ENCODE measurements at regions not wholly inside any gene's neighbourhood (a gene's known extent, or its start where the extent isn't known, plus 50 kb on each side); places are given as distances from the start of the nearest gene placed in this dataset.

DNA sequence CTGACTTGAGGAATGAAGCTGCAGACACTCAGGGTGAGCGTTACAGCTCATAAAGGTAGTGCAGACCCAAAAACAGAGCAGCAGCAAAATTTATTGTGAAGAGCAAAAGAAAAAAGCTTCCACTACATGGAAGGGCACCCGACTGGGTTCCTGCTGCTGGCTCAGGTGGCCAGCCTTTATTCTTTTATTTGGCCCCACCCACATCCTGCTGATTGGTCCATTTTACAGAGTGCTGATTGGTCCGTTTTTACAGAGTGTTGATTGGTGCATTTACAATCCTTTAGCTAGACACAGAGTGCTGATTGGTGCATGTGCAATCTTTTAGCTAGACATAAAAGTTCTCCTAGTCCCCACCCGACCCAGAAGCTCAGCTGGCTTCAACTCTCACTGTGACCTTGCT is 95.3 kb upstream of the STMND1 start:
- Histone ChIP-seq H3K9me3 (peaks cover 0 to 8% (median 0%) of the 10 kb centered on the region in 3 donors), H3K27me3 (no peaks in the 10 kb centered on the region), H3K4me1 (no peaks in the 10 kb centered on the region), H3K36me3 (no peaks in the 10 kb centered on the region), H3K27ac (no peak overlapping the region), H3K4me3 (no peak overlapping the region)
- TF ChIP-seq POLR2AphosphoS5 (IDR thresholded peaks at IDR 0.05) (no peak), CTCF (IDR thresholded peaks at IDR 0.05) (no peak), EP300 (IDR thresholded peaks at IDR 0.05) (no peak), POLR2A (IDR thresholded peaks at IDR 0.05) (no peak)
- 85 to 86% methylated on average over 4 of the region's 4 CpGs for WGBS, 2 donors (ENCODE audit: low coverage in 1 of 2)
- ATAC-seq, result no peak

- TF ChIP-seq POLR2AphosphoS5 (IDR thresholded peaks at IDR 0.05) (no peak), POLR2A (IDR thresholded peaks at IDR 0.05) (no peak), EP300 (IDR thresholded peaks at IDR 0.05) (no peak), CTCF (IDR thresholded peaks at IDR 0.05) (no peak)
- H3K4me3 ChIP-seq, result no peak overlapping the region
- H3K36me3 ChIP-seq, result no peaks in the 10 kb centered on the region
- peak; percentile 43 for ATAC-seq
- H3K4me1 ChIP-seq, result peaks cover 0 to 8% (median 3%) of the 10 kb centered on the region in 3 donors
- 36 to 50% methylated on average over 1 of the region's 1 CpG for WGBS, 2 donors (ENCODE audit: low coverage in 1 of 2)
- no peaks in the 10 kb centered on the region for H3K27me3 ChIP-seq
- peaks cover 0 to 8% (median 0%) of the 10 kb centered on the region in 3 donors for H3K9me3 ChIP-seq
- no peak overlapping the region for H3K27ac ChIP-seq
These were observed 97.6 kb upstream of the STMND1 start for GRCh38 chr6:17004269-17004668.

- H3K27ac ChIP-seq, result no peak overlapping the region
- no peak overlapping the region for H3K4me3 ChIP-seq
- 79 to 90% methylated on average over 2 of the region's 2 CpGs for WGBS, 2 donors (ENCODE audit: low coverage in 1 of 2)
These were observed 99.7 kb upstream of the STMND1 start for GRCh38 chr6:17002123-17002522.

GRCh38 chr6:17001188-17001587 is 100.7 kb upstream of the STMND1 start:
- H3K27ac ChIP-seq, result no peak overlapping the region
- H3K9me3 ChIP-seq, result no peaks in the 10 kb centered on the region
- no peaks in the 10 kb centered on the region for H3K36me3 ChIP-seq
- H3K27me3 ChIP-seq, result no peaks in the 10 kb centered on the region
- TF ChIP-seq POLR2A (IDR thresholded peaks at IDR 0.05), result no peak
- no peak for TF ChIP-seq CTCF (IDR thresholded peaks at IDR 0.05)
- TF ChIP-seq POLR2AphosphoS5 (IDR thresholded peaks at IDR 0.05), result no peak
- TF ChIP-seq EP300 (IDR thresholded peaks at IDR 0.05), result no peak
- H3K4me3 ChIP-seq, result no peak overlapping the region
- 67 to 86% methylated on average over 1 of the region's 1 CpG for WGBS, 2 donors (ENCODE audit: low coverage in 1 of 2)
- no peak for ATAC-seq
- H3K4me1 ChIP-seq, result peaks cover 0 to 8% (median 3%) of the 10 kb centered on the region in 3 donors

More at GRCh38 chr6:17002123-17002522, 99.7 kb upstream of the STMND1 start:
- peaks cover 0 to 8% (median 3%) of the 10 kb centered on the region in 3 donors for H3K4me1 ChIP-seq
- no peak for ATAC-seq
- H3K36me3 ChIP-seq, result no peaks in the 10 kb centered on the region
- TF ChIP-seq POLR2A (IDR thresholded peaks at IDR 0.05) (no peak), CTCF (IDR thresholded peaks at IDR 0.05) (no peak), POLR2AphosphoS5 (IDR thresholded peaks at IDR 0.05) (no peak), EP300 (IDR thresholded peaks at IDR 0.05) (no peak)
- no peaks in the 10 kb centered on the region for H3K9me3 ChIP-seq
- H3K27me3 ChIP-seq, result no peaks in the 10 kb centered on the region
